Epithelial cell of proximal tubule (primary cell): ENCODE measurements at regions not wholly inside any gene's neighbourhood (a gene's known extent, or its start where the extent isn't known, plus 50 kb on each side); places are given as distances from the start of the nearest gene placed in this dataset.

Experiments
- DNase-seq: peaks from one replicate; pipeline ENCODE4 v3.0.0-alpha.2; 2011; ENCODE audit warnings: low read depth
- H3K4me3 ChIP-seq: 2 replicates; pipeline ENCODE4 v1.5.1; 2011; ENCODE audit warnings: low read depth, mild to moderate bottlenecking, low read length
- TF ChIP-seq, protein P1 (sequence below): conservative IDR thresholded peaks from 2 replicates; pipeline ENCODE4 v1.5.1; 2012; ENCODE audit warnings: low read depth, mild to moderate bottlenecking, low read length

DNA sequence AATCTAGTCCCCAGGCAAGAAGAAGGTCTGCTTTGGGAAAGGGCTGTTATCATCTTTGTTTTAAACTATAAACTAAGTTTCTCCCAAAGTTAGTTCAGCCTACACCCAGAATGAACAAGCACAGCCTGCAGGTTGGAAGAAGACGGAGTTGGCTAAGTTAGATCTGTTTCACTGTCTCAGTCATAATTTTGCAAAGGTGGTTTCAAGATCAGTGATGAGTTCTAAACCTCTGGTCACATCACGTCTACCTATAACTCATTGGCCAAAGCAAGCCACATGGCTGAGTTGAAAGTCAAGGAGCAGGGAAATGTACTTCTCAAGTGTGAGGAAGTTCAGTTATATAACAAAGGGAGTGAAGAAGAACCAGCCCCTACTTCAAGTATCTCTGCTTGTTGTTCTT is 50.5 kb upstream of the ECI2 start:
- no peak overlapping the region for H3K4me3 ChIP-seq
- DNase-seq: no peak
- TF ChIP-seq, protein P1, sequence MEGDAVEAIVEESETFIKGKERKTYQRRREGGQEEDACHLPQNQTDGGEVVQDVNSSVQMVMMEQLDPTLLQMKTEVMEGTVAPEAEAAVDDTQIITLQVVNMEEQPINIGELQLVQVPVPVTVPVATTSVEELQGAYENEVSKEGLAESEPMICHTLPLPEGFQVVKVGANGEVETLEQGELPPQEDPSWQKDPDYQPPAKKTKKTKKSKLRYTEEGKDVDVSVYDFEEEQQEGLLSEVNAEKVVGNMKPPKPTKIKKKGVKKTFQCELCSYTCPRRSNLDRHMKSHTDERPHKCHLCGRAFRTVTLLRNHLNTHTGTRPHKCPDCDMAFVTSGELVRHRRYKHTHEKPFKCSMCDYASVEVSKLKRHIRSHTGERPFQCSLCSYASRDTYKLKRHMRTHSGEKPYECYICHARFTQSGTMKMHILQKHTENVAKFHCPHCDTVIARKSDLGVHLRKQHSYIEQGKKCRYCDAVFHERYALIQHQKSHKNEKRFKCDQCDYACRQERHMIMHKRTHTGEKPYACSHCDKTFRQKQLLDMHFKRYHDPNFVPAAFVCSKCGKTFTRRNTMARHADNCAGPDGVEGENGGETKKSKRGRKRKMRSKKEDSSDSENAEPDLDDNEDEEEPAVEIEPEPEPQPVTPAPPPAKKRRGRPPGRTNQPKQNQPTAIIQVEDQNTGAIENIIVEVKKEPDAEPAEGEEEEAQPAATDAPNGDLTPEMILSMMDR: no peak

DNA sequence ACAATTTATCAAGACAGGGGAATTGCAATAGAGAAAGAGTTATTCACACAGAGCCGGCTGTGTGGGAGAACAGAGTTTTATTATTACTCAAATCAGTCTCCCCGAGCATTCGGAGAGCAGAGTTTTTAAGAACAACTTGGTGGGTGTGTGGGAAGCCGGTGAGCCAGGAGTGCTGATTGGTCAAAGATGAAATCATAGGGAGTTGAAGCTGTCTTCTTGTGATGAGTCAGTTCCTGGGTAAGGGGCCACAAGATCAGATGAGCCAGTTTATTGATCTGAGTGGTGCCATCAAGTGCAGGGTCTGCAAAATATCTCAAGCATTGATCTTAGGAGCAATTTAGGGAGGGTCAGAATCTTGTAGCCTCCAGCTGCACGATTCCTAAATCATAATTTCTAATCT is 50.0 kb upstream of the ECI2 start:
- DNase-seq: no peak
- no peak overlapping the region for H3K4me3 ChIP-seq
- TF ChIP-seq, protein P1: no peak
